ENCODE measurements at regions not wholly inside any gene's neighbourhood (a gene's known extent, or its start where the extent isn't known, plus 50 kb on each side); places are given as distances from the start of the nearest gene placed in this dataset.
A peak's percentile ranks its signal among the peaks of the same experiment; 100 is the strongest.

DNA sequence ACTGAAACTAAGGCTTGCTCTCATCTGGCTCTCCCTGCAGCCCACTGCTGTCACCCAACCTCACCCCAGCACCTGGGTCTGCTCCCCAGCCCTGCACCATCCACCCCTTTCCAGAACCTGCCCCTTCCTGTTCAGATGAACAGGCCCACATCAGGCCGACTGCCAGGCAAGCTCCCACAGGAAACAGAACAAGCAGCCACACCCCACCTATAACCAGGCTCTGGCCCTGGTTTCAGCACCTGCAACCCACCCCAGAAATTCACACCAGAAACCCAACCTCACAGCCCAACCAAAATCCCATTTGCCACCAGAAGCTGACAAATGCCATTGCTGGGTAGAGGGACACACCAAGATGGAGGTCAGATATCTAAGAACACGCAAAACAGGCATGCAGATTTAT is 159.2 kb upstream of the ID2 start:
- Mint-ChIP-seq H3K27ac (peak overlapping the region; percentile 32), H3K36me3 (ENCODE audit: low read depth) (no peaks in the 10 kb centered on the region), H3K4me3 (no peak overlapping the region), H3K4me1 (peaks cover 23% of the 10 kb centered on the region), H3K27me3 (ENCODE audit: insufficient read depth) (no peaks in the 10 kb centered on the region), H3K9me3 (no peaks in the 10 kb centered on the region)
- H3K36me3 ChIP-seq (ENCODE audit: control insufficient read depth, insufficient read depth, low read length) = no peaks in the 10 kb centered on the region
- H3K27me3 ChIP-seq (ENCODE audit: control insufficient read depth, insufficient read depth, low read length, poor library complexity, severe bottlenecking) = no peaks in the 10 kb centered on the region
- WGBS, 2 experiments (ENCODE audit: insufficient coverage in 1 of 2, insufficient read length in 1 of 2) = 91 to 93% methylated on average over 1 to 2 of the region's 2 CpGs
- H3K9ac ChIP-seq (ENCODE audit: extremely low read depth, low read length, poor library complexity, severe bottlenecking) = no peak overlapping the region
- H3K4me1 ChIP-seq (ENCODE audit: control insufficient read depth, insufficient read depth, low read length) = peaks cover 5% of the 10 kb centered on the region
- no peaks in the 10 kb centered on the region for H3K9me3 ChIP-seq (ENCODE audit: control insufficient read depth, low read length)
- DNase-seq = no peak
- H3K4me3 ChIP-seq (ENCODE audit: low read length) = no peak overlapping the region
- H3K27ac ChIP-seq (ENCODE audit: low read depth, low read length) = no peak overlapping the region
- no peak for TF ChIP-seq CTCF (conservative IDR thresholded peaks at IDR 0.05)

GRCh38 chr2:8524388-8524787 is 157.5 kb upstream of the ID2 start:
- Histone ChIP-seq H3K9ac (ENCODE audit: extremely low read depth, low read length, poor library complexity, severe bottlenecking) (no peak overlapping the region), H3K9me3 (ENCODE audit: control insufficient read depth, low read length) (no peaks in the 10 kb centered on the region), H3K4me3 (ENCODE audit: low read length) (no peak overlapping the region), H3K27ac (ENCODE audit: low read depth, low read length) (no peak overlapping the region), H3K36me3 (ENCODE audit: control insufficient read depth, insufficient read depth, low read length) (no peaks in the 10 kb centered on the region), H3K4me1 (ENCODE audit: control insufficient read depth, insufficient read depth, low read length) (peaks cover 5% of the 10 kb centered on the region), H3K27me3 (ENCODE audit: control insufficient read depth, insufficient read depth, low read length, poor library complexity, severe bottlenecking) (no peaks in the 10 kb centered on the region)
- Mint-ChIP-seq H3K4me3 (no peak overlapping the region), H3K9me3 (no peaks in the 10 kb centered on the region), H3K27ac (no peak overlapping the region), H3K36me3 (ENCODE audit: low read depth) (no peaks in the 10 kb centered on the region), H3K27me3 (ENCODE audit: insufficient read depth) (no peaks in the 10 kb centered on the region), H3K4me1 (peaks cover 23% of the 10 kb centered on the region)
- WGBS, 2 experiments (ENCODE audit: insufficient coverage in 1 of 2, insufficient read length in 1 of 2) = 94 to 97% methylated on average over 5 to 9 of the region's 9 CpGs
- no peak for TF ChIP-seq CTCF (conservative IDR thresholded peaks at IDR 0.05)
- no peak for DNase-seq

GRCh38 chr2:8524823-8525222 is 157.0 kb upstream of the ID2 start:
- 94 to 97% methylated on average over 7 to 8 of the region's 8 CpGs for WGBS, 2 experiments (ENCODE audit: insufficient coverage in 1 of 2, insufficient read length in 1 of 2)
- Mint-ChIP-seq H3K4me1 (peaks cover 23% of the 10 kb centered on the region), H3K27ac (no peak overlapping the region), H3K36me3 (ENCODE audit: low read depth) (no peaks in the 10 kb centered on the region), H3K4me3 (no peak overlapping the region), H3K9me3 (no peaks in the 10 kb centered on the region), H3K27me3 (ENCODE audit: insufficient read depth) (no peaks in the 10 kb centered on the region)
- H3K9me3 ChIP-seq (ENCODE audit: control insufficient read depth, low read length) = no peaks in the 10 kb centered on the region
- no peak overlapping the region for H3K4me3 ChIP-seq (ENCODE audit: low read length)
- no peak for TF ChIP-seq CTCF (conservative IDR thresholded peaks at IDR 0.05)
- no peaks in the 10 kb centered on the region for H3K27me3 ChIP-seq (ENCODE audit: control insufficient read depth, insufficient read depth, low read length, poor library complexity, severe bottlenecking)
- H3K27ac ChIP-seq (ENCODE audit: low read depth, low read length) = no peak overlapping the region
- H3K9ac ChIP-seq (ENCODE audit: extremely low read depth, low read length, poor library complexity, severe bottlenecking) = no peak overlapping the region
- no peak for DNase-seq
- H3K4me1 ChIP-seq (ENCODE audit: control insufficient read depth, insufficient read depth, low read length) = peaks cover 5% of the 10 kb centered on the region
- no peaks in the 10 kb centered on the region for H3K36me3 ChIP-seq (ENCODE audit: control insufficient read depth, insufficient read depth, low read length)

Measured in endodermal cell (in vitro differentiated cells).